GM23338 (cell line): ENCODE measurements at regions not wholly inside any gene's neighbourhood (a gene's known extent, or its start where the extent isn't known, plus 50 kb on each side); places are given as distances from the start of the nearest gene placed in this dataset.

Source experiments
- CREB1 ChIP-seq: fragments of 250-450 bp; sonication (Bioruptor Pico); IDR thresholded peaks from 2 replicates; pipeline ENCODE4 v1.5.0; 2020; ENCODE audit warnings: low read depth, mild to moderate bottlenecking, moderate library complexity
- EZH2 ChIP-seq: fragments of 200-600 bp; sonication (generic); IDR thresholded peaks from one replicate; pipeline ENCODE4 v1.8.0; 2017; ENCODE audit warnings: antibody characterized with exemption, mild to moderate bottlenecking, low read depth; ENCODE audit not compliant: unreplicated experiment
- EZH2phosphoT487 ChIP-seq: fragments of 200-600 bp; sonication (generic); IDR thresholded peaks from one replicate; pipeline ENCODE4 v1.8.1; 2018; ENCODE audit warnings: antibody characterized with exemption; ENCODE audit not compliant: unreplicated experiment
- JUNB ChIP-seq: IDR thresholded peaks from one replicate; pipeline ENCODE4 v1.6.1; 2016; ENCODE audit warnings: antibody characterized with exemption; ENCODE audit not compliant: unreplicated experiment
- NANOG ChIP-seq: IDR thresholded peaks from 2 replicates; pipeline ENCODE4 v1.6.1; 2016; ENCODE audit warnings: antibody characterized with exemption, borderline replicate concordance
- POLR2AphosphoS5 ChIP-seq: IDR thresholded peaks from 2 replicates; pipeline ENCODE4 v1.6.1; 2016; ENCODE audit warnings: antibody characterized with exemption, low read depth
- STAT1 ChIP-seq: IDR thresholded peaks from one replicate; pipeline ENCODE4 v1.6.1; 2016; ENCODE audit warnings: antibody characterized with exemption; ENCODE audit not compliant: unreplicated experiment
- ZNF114 ChIP-seq: fragments of 250-450 bp; sonication (Bioruptor Pico); IDR thresholded peaks from 2 replicates; pipeline ENCODE4 v1.5.0; 2020; ENCODE audit warnings: mild to moderate bottlenecking, moderate library complexity
- ZNF331 ChIP-seq: fragments of 250-450 bp; sonication (Bioruptor Pico); IDR thresholded peaks from 2 replicates; pipeline ENCODE4 v1.5.0; 2020; ENCODE audit warnings: low read depth, mild to moderate bottlenecking, moderate library complexity
- TF ChIP-seq, protein P1 (sequence below), 2 experiments: fragments of 200-600 bp in 1 of 2; sonication (generic) in 1 of 2; conservative IDR thresholded peaks; 2 replicates each; pipeline versions ENCODE4 v1.5.1 to v1.6.1; 2016 to 2017; ENCODE audit warnings: antibody characterized with exemption in 2 of 2, low read depth in 2 of 2, mild to moderate bottlenecking in 2 of 2, moderate library complexity in 1 of 2
- TF ChIP-seq, protein P2 (sequence below): IDR thresholded peaks from 2 replicates; pipeline ENCODE4 v1.6.1; 2016; ENCODE audit warnings: antibody characterized with exemption
- TF ChIP-seq, protein P3 (sequence below): IDR thresholded peaks from one replicate; pipeline ENCODE4 v1.6.1; 2018; ENCODE audit warnings: antibody characterized with exemption; ENCODE audit not compliant: unreplicated experiment
- TF ChIP-seq, protein P4 (sequence below): fragments of 250-450 bp; sonication (Bioruptor Pico); IDR thresholded peaks from 2 replicates; pipeline ENCODE4 v1.5.0; 2020; ENCODE audit warnings: mild to moderate bottlenecking, moderate library complexity

DNA sequence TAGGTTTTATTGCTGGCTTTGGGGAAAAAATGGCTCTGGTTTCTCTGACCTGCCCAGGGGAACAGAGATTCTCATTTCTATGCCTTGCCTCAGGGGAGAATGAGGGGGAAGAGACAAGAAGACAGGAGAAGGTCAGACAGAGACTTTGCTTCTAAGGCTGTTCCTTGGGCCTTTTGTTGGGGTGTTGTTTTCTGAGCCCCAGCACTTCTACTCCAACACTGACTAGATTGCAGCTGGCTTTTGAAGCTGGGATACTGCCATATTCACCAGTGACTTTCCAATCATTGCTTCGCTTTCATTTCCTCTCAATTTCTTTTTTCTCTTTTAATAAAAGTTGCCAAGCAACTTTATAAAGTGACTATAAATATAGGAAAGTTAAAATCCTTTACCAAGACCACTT, 143.2 kb upstream of the ARHGEF26 start:
- TF ChIP-seq POLR2AphosphoS5 (no peak), EZH2phosphoT487 (no peak), ZNF114 (CRISPR knock-in tag) (no peak), CREB1 (CRISPR knock-in tag) (no peak), EZH2 (no peak), NANOG (no peak), JUNB (no peak), ZNF331 (CRISPR knock-in tag) (no peak), STAT1 (no peak)
- TF ChIP-seq, protein P1, sequence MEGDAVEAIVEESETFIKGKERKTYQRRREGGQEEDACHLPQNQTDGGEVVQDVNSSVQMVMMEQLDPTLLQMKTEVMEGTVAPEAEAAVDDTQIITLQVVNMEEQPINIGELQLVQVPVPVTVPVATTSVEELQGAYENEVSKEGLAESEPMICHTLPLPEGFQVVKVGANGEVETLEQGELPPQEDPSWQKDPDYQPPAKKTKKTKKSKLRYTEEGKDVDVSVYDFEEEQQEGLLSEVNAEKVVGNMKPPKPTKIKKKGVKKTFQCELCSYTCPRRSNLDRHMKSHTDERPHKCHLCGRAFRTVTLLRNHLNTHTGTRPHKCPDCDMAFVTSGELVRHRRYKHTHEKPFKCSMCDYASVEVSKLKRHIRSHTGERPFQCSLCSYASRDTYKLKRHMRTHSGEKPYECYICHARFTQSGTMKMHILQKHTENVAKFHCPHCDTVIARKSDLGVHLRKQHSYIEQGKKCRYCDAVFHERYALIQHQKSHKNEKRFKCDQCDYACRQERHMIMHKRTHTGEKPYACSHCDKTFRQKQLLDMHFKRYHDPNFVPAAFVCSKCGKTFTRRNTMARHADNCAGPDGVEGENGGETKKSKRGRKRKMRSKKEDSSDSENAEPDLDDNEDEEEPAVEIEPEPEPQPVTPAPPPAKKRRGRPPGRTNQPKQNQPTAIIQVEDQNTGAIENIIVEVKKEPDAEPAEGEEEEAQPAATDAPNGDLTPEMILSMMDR (conservative IDR thresholded peaks at IDR 0.05; ENCODE audit: low read depth in 2 of 2), result no peak
- TF ChIP-seq, protein P2, sequence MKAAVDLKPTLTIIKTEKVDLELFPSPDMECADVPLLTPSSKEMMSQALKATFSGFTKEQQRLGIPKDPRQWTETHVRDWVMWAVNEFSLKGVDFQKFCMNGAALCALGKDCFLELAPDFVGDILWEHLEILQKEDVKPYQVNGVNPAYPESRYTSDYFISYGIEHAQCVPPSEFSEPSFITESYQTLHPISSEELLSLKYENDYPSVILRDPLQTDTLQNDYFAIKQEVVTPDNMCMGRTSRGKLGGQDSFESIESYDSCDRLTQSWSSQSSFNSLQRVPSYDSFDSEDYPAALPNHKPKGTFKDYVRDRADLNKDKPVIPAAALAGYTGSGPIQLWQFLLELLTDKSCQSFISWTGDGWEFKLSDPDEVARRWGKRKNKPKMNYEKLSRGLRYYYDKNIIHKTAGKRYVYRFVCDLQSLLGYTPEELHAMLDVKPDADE, result no peak
- TF ChIP-seq, protein P3, sequence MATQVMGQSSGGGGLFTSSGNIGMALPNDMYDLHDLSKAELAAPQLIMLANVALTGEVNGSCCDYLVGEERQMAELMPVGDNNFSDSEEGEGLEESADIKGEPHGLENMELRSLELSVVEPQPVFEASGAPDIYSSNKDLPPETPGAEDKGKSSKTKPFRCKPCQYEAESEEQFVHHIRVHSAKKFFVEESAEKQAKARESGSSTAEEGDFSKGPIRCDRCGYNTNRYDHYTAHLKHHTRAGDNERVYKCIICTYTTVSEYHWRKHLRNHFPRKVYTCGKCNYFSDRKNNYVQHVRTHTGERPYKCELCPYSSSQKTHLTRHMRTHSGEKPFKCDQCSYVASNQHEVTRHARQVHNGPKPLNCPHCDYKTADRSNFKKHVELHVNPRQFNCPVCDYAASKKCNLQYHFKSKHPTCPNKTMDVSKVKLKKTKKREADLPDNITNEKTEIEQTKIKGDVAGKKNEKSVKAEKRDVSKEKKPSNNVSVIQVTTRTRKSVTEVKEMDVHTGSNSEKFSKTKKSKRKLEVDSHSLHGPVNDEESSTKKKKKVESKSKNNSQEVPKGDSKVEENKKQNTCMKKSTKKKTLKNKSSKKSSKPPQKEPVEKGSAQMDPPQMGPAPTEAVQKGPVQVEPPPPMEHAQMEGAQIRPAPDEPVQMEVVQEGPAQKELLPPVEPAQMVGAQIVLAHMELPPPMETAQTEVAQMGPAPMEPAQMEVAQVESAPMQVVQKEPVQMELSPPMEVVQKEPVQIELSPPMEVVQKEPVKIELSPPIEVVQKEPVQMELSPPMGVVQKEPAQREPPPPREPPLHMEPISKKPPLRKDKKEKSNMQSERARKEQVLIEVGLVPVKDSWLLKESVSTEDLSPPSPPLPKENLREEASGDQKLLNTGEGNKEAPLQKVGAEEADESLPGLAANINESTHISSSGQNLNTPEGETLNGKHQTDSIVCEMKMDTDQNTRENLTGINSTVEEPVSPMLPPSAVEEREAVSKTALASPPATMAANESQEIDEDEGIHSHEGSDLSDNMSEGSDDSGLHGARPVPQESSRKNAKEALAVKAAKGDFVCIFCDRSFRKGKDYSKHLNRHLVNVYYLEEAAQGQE, result no peak
- TF ChIP-seq, protein P4, sequence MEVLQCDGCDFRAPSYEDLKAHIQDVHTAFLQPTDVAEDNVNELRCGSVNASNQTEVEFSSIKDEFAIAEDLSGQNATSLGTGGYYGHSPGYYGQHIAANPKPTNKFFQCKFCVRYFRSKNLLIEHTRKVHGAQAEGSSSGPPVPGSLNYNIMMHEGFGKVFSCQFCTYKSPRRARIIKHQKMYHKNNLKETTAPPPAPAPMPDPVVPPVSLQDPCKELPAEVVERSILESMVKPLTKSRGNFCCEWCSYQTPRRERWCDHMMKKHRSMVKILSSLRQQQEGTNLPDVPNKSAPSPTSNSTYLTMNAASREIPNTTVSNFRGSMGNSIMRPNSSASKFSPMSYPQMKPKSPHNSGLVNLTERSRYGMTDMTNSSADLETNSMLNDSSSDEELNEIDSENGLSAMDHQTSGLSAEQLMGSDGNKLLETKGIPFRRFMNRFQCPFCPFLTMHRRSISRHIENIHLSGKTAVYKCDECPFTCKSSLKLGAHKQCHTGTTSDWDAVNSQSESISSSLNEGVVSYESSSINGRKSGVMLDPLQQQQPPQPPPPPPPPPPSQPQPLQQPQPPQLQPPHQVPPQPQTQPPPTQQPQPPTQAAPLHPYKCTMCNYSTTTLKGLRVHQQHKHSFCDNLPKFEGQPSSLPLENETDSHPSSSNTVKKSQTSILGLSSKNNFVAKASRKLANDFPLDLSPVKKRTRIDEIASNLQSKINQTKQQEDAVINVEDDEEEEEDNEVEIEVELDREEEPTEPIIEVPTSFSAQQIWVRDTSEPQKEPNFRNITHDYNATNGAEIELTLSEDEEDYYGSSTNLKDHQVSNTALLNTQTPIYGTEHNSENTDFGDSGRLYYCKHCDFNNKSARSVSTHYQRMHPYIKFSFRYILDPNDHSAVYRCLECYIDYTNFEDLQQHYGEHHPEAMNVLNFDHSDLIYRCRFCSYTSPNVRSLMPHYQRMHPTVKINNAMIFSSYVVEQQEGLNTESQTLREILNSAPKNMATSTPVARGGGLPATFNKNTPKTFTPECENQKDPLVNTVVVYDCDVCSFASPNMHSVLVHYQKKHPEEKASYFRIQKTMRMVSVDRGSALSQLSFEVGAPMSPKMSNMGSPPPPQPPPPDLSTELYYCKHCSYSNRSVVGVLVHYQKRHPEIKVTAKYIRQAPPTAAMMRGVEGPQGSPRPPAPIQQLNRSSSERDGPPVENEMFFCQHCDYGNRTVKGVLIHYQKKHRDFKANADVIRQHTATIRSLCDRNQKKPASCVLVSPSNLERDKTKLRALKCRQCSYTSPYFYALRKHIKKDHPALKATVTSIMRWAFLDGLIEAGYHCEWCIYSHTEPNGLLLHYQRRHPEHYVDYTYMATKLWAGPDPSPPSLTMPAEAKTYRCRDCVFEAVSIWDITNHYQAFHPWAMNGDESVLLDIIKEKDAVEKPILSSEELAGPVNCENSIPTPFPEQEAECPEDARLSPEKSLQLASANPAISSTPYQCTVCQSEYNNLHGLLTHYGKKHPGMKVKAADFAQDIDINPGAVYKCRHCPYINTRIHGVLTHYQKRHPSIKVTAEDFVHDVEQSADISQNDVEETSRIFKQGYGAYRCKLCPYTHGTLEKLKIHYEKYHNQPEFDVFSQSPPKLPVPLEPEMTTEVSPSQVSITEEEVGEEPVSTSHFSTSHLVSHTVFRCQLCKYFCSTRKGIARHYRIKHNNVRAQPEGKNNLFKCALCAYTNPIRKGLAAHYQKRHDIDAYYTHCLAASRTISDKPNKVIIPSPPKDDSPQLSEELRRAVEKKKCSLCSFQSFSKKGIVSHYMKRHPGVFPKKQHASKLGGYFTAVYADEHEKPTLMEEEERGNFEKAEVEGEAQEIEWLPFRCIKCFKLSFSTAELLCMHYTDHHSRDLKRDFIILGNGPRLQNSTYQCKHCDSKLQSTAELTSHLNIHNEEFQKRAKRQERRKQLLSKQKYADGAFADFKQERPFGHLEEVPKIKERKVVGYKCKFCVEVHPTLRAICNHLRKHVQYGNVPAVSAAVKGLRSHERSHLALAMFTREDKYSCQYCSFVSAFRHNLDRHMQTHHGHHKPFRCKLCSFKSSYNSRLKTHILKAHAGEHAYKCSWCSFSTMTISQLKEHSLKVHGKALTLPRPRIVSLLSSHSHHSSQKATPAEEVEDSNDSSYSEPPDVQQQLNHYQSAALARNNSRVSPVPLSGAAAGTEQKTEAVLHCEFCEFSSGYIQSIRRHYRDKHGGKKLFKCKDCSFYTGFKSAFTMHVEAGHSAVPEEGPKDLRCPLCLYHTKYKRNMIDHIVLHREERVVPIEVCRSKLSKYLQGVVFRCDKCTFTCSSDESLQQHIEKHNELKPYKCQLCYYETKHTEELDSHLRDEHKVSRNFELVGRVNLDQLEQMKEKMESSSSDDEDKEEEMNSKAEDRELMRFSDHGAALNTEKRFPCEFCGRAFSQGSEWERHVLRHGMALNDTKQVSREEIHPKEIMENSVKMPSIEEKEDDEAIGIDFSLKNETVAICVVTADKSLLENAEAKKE, result no peak
